ENCODE measurements at regions not wholly inside any gene's neighbourhood (a gene's known extent, or its start where the extent isn't known, plus 50 kb on each side); places are given as distances from the start of the nearest gene placed in this dataset.

DNA sequence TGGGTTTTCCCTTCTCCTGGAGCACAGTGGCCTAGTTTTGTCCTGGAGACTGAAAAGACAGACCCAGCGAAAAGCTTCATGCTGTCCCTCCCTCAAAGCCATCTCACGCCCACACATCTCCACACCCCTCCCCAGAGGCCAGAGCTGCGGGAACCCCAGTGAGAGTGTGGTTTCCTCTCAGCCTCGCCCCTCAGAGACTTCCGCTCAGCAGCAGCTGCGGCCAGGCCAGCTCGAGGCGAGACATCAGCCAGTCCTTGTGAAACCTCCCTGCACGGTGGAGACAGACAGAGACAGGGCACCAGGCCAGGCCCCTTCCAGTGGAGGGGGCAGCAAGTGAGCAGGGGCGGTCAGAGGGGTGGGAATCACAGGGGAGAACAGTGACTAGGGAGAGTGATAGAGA, 77.0 kb upstream of the TNRC6C start (continued):
- TF ChIP-seq MGA (IDR thresholded peaks at IDR 0.05), result 0 out of 2 replicates have a peak, but pooled peaks have one; percentile 22
- TF ChIP-seq HDAC8 (tag; IDR thresholded peaks at IDR 0.05), result no peak
- no peak for TF ChIP-seq SOX6 (IDR thresholded peaks at IDR 0.05)
- TF ChIP-seq, protein P1, sequence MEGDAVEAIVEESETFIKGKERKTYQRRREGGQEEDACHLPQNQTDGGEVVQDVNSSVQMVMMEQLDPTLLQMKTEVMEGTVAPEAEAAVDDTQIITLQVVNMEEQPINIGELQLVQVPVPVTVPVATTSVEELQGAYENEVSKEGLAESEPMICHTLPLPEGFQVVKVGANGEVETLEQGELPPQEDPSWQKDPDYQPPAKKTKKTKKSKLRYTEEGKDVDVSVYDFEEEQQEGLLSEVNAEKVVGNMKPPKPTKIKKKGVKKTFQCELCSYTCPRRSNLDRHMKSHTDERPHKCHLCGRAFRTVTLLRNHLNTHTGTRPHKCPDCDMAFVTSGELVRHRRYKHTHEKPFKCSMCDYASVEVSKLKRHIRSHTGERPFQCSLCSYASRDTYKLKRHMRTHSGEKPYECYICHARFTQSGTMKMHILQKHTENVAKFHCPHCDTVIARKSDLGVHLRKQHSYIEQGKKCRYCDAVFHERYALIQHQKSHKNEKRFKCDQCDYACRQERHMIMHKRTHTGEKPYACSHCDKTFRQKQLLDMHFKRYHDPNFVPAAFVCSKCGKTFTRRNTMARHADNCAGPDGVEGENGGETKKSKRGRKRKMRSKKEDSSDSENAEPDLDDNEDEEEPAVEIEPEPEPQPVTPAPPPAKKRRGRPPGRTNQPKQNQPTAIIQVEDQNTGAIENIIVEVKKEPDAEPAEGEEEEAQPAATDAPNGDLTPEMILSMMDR (IDR thresholded peaks at IDR 0.05 in 2 of 3, conservative IDR thresholded peaks at IDR 0.05 in 1 of 3; ENCODE audit: insufficient read depth in 2 of 3, low read depth in 1 of 3, low read length in 3 of 3), result no peak
- TF ChIP-seq ZNF175 (CRISPR knock-in tag; IDR thresholded peaks at IDR 0.05; ENCODE audit: low read depth), result no peak
- no peak for TF ChIP-seq ZNF77 (CRISPR knock-in tag; IDR thresholded peaks at IDR 0.05)
- no peak for TF ChIP-seq POLR2AphosphoS2 (IDR thresholded peaks at IDR 0.05; ENCODE audit: low read length)
- no peak for TF ChIP-seq PHTF2 (CRISPR knock-in tag; IDR thresholded peaks at IDR 0.05)
- TF ChIP-seq SAFB2 (IDR thresholded peaks at IDR 0.05; ENCODE audit: borderline replicate concordance, low read depth, low read length, severe bottlenecking), result no peak
- no peak for TF ChIP-seq NR0B1 (IDR thresholded peaks at IDR 0.05; ENCODE audit: partially characterized antibody)
- no peak for TF ChIP-seq XRCC5 (IDR thresholded peaks at IDR 0.05; ENCODE audit: low read depth, low read length)
- TF ChIP-seq NR3C1 (CRISPR knock-in tag; IDR thresholded peaks at IDR 0.05), result no peak
- TF ChIP-seq NFRKB (IDR thresholded peaks at IDR 0.05; ENCODE audit: low read depth), result no peak
- no peak for TF ChIP-seq MYC (IDR thresholded peaks at IDR 0.05; ENCODE audit: low read depth, low read length)
- no peak for TF ChIP-seq MYC (CRISPR knock-in tag; IDR thresholded peaks at IDR 0.05; ENCODE audit: borderline replicate concordance, low read depth)
- TF ChIP-seq ARID2 (IDR thresholded peaks at IDR 0.05), result no peak
